ENCODE measurements at regions not wholly inside any gene's neighbourhood (a gene's known extent, or its start where the extent isn't known, plus 50 kb on each side); places are given as distances from the start of the nearest gene placed in this dataset.

DNA sequence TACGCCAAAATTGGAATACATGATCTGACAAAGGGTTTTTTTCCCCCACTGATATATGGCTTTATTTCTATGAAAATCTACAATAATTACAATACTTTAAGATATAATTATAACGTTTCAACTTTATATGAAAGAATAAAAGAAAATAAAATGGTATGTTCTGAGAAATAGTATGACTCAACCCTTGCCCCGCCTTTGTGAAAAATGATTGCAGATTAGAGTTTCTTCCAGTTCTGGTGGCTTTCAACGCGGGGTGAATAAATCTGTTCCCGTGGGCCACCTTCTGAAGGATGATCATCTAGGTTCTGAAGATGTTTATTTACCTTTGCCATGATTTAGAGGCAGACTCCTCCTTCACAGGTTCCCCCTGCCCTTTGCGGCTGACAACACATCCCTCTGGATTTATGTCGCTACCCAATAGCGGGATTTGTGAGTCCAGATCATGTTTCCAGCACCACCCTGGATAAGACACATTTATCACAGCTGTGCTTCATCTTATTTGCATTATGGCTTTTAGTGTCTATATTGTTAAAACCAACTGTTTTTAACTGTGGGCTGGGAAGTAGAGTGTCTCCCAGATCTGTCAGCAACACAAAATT, 607.0 kb upstream of the KIRREL3 start:
- no peak overlapping the region for H3K4me3 ChIP-seq
- no peak overlapping the region for H3K9ac ChIP-seq (ENCODE audit: insufficient read depth in 1 of 2, low read length in 2 of 2)
- ATAC-seq (ENCODE audit: insufficient read depth, low FRiP score): no peak
- 86 to 90% methylated on average over 9 of the region's 9 CpGs for whole genome bisulfite sequencing, 2 donors
- no peak overlapping the region for H3K27ac ChIP-seq (ENCODE audit: low read depth in 1 of 2, low read length in 1 of 2)
- peaks cover 0 to 3% (median 0%) of the 10 kb centered on the region in 3 donors for H3K27me3 ChIP-seq (ENCODE audit: control insufficient read depth in 3 of 3, insufficient read depth in 3 of 3, low read length in 2 of 3)
- no peaks in the 10 kb centered on the region for H3K36me3 ChIP-seq (ENCODE audit: control insufficient read depth in 4 of 4, insufficient read depth in 4 of 4, low read length in 4 of 4)
- H3K9me3 ChIP-seq (ENCODE audit: control insufficient read depth in 4 of 4, insufficient read depth in 3 of 4, low read length in 3 of 4): no peaks in the 10 kb centered on the region
- TF ChIP-seq, protein P1, sequence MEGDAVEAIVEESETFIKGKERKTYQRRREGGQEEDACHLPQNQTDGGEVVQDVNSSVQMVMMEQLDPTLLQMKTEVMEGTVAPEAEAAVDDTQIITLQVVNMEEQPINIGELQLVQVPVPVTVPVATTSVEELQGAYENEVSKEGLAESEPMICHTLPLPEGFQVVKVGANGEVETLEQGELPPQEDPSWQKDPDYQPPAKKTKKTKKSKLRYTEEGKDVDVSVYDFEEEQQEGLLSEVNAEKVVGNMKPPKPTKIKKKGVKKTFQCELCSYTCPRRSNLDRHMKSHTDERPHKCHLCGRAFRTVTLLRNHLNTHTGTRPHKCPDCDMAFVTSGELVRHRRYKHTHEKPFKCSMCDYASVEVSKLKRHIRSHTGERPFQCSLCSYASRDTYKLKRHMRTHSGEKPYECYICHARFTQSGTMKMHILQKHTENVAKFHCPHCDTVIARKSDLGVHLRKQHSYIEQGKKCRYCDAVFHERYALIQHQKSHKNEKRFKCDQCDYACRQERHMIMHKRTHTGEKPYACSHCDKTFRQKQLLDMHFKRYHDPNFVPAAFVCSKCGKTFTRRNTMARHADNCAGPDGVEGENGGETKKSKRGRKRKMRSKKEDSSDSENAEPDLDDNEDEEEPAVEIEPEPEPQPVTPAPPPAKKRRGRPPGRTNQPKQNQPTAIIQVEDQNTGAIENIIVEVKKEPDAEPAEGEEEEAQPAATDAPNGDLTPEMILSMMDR (IDR thresholded peaks at IDR 0.05; ENCODE audit: control extremely low read depth, extremely low read depth): no peak
- no peaks in the 10 kb centered on the region for H3K4me1 ChIP-seq (ENCODE audit: control insufficient read depth in 5 of 5, insufficient read depth in 5 of 5, low read length in 5 of 5)
- DNase-seq: no peak

DNA sequence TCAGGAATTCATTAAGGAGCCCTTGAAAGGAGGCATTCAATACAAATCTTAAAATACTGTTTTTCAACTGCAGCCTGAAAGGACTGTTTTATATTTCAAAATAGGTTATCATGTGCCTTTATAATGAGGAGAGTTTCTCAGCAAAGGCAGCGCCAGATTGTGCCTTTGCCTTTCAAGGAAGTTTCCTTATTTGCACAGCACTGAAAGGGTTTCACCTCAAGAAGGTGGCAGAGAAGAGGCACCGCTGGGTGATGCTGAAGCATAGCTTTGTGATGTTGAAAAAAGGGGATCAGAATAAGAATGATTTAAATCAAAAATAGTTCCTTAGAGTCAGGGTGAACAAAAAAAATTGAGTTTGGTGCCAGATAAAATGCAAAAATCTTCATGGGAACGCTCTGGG, 601.0 kb upstream of the KIRREL3 start:
- H3K9me3 ChIP-seq (ENCODE audit: control insufficient read depth in 4 of 4, insufficient read depth in 3 of 4, low read length in 3 of 4): no peaks in the 10 kb centered on the region
- H3K4me1 ChIP-seq (ENCODE audit: control insufficient read depth in 5 of 5, insufficient read depth in 5 of 5, low read length in 5 of 5): peaks cover 0 to 3% (median 0%) of the 10 kb centered on the region in 5 donors
- WGBS, 2 donors: 64 to 83% methylated on average over 3 of the region's 3 CpGs
- TF ChIP-seq, protein P1 (IDR thresholded peaks at IDR 0.05; ENCODE audit: control extremely low read depth, extremely low read depth): no peak
- H3K9ac ChIP-seq (ENCODE audit: insufficient read depth in 1 of 2, low read length in 2 of 2): no peak overlapping the region
- no peak overlapping the region for H3K27ac ChIP-seq (ENCODE audit: low read depth in 1 of 2, low read length in 1 of 2)
- no peak overlapping the region for H3K4me3 ChIP-seq
- H3K27me3 ChIP-seq (ENCODE audit: control insufficient read depth in 3 of 3, insufficient read depth in 3 of 3, low read length in 2 of 3): no peaks in the 10 kb centered on the region
- no peak for ATAC-seq (ENCODE audit: insufficient read depth, low FRiP score)
- H3K36me3 ChIP-seq (ENCODE audit: control insufficient read depth in 4 of 4, insufficient read depth in 4 of 4, low read length in 4 of 4): no peaks in the 10 kb centered on the region
- DNase-seq: peak in 1 of 3 donors; percentile 34

DNA sequence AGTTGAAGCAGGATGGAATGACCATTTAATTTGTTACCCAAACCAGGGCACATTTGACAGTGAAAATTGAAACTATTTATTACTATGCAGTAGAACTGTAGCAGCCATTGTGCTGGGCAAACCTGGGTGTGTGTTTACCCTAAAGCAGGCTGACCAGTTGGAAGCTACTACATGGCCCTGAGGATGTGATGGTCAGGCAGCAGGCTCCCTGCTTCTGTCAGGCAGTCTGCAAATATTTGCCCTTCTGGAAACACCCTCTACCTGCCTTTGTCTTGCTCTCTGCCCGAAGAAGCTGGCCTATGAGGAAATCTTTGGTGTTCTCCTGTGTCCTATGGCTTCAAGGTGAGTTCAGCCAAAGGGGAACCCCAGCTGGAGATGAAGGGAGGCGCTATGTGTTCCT, 600.1 kb upstream of the KIRREL3 start:
- no peaks in the 10 kb centered on the region for H3K36me3 ChIP-seq (ENCODE audit: control insufficient read depth in 4 of 4, insufficient read depth in 4 of 4, low read length in 4 of 4)
- H3K27ac ChIP-seq (ENCODE audit: low read depth in 1 of 2, low read length in 1 of 2): no peak overlapping the region
- no peak overlapping the region for H3K4me3 ChIP-seq
- ATAC-seq (ENCODE audit: insufficient read depth, low FRiP score) (no peak), DNase-seq (no peak)
- WGBS, 2 donors: 64 to 89% methylated on average over 2 of the region's 2 CpGs
- H3K9me3 ChIP-seq (ENCODE audit: control insufficient read depth in 4 of 4, insufficient read depth in 3 of 4, low read length in 3 of 4): no peaks in the 10 kb centered on the region
- no peaks in the 10 kb centered on the region for H3K27me3 ChIP-seq (ENCODE audit: control insufficient read depth in 3 of 3, insufficient read depth in 3 of 3, low read length in 2 of 3)
- TF ChIP-seq, protein P1 (IDR thresholded peaks at IDR 0.05; ENCODE audit: control extremely low read depth, extremely low read depth): no peak
- H3K4me1 ChIP-seq (ENCODE audit: control insufficient read depth in 5 of 5, insufficient read depth in 5 of 5, low read length in 5 of 5): peaks cover 0 to 4% (median 0%) of the 10 kb centered on the region in 5 donors
- no peak overlapping the region for H3K9ac ChIP-seq (ENCODE audit: insufficient read depth in 1 of 2, low read length in 2 of 2)

DNA sequence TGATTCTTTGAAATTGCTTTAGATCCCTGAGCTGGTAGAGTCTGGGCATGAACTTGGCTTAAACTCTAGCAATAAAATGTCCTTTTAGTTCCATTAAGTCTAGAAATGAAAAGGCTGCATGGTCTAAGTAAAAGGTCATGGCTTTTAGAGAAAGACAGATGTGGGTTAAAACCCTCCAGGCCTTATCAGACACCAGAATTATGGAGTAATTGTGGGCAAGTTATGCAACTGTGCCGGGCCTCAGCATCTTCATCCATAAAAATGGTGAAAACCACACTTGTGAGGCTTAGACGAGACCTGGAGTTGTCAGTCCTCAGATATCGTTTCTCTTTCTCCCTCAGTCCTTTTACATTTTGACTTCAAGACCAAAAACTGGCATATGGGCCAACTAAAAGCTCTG, 597.9 kb upstream of the KIRREL3 start:
- H3K4me1 ChIP-seq (ENCODE audit: control insufficient read depth in 5 of 5, insufficient read depth in 5 of 5, low read length in 5 of 5): peaks cover 0 to 7% (median 0%) of the 10 kb centered on the region in 5 donors
- H3K9me3 ChIP-seq (ENCODE audit: control insufficient read depth in 4 of 4, insufficient read depth in 3 of 4, low read length in 3 of 4): no peaks in the 10 kb centered on the region
- no peak for DNase-seq
- no peaks in the 10 kb centered on the region for H3K36me3 ChIP-seq (ENCODE audit: control insufficient read depth in 4 of 4, insufficient read depth in 4 of 4, low read length in 4 of 4)
- H3K27me3 ChIP-seq (ENCODE audit: control insufficient read depth in 3 of 3, insufficient read depth in 3 of 3, low read length in 2 of 3): no peaks in the 10 kb centered on the region
- no peak overlapping the region for H3K4me3 ChIP-seq
- TF ChIP-seq, protein P1 (IDR thresholded peaks at IDR 0.05; ENCODE audit: control extremely low read depth, extremely low read depth): no peak
- H3K9ac ChIP-seq (ENCODE audit: insufficient read depth in 1 of 2, low read length in 2 of 2): no peak overlapping the region
- WGBS, 2 donors: 23 to 62% methylated on average over 3 of the region's 3 CpGs
- H3K27ac ChIP-seq (ENCODE audit: low read depth in 1 of 2, low read length in 1 of 2): no peak overlapping the region
- no peak for ATAC-seq (ENCODE audit: insufficient read depth, low FRiP score)
